CD4-positive, alpha-beta T cell treated with Interleukin-12 subunit alpha and Interleukin-12 subunit beta, for 1 hour (primary cell): ENCODE measurements at regions not wholly inside any gene's neighbourhood (a gene's known extent, or its start where the extent isn't known, plus 50 kb on each side); places are given as distances from the start of the nearest gene placed in this dataset.

Experiments
- DNase-seq: peaks from one replicate; pipeline ENCODE4 v3.0.0-alpha.2; 2020

GRCh38 chr6:11292594-11293236, 60.2 kb upstream of the NEDD9 start:
- DNase-seq = no peak

GRCh38 chr6:11292091-11292490, 59.6 kb upstream of the NEDD9 start:
- no peak for DNase-seq

GRCh38 chr6:11291582-11291981, 59.1 kb upstream of the NEDD9 start:
- no peak for DNase-seq

- no peak for DNase-seq
Observed at GRCh38 chr6:11290027-11290426, 57.6 kb upstream of the NEDD9 start.

- DNase-seq = no peak
Observed at GRCh38 chr6:11288065-11288464, 55.6 kb upstream of the NEDD9 start.

- no peak for DNase-seq
Observed at GRCh38 chr6:11284996-11285395, 52.5 kb upstream of the NEDD9 start.

GRCh38 chr6:11283629-11284028, 51.2 kb upstream of the NEDD9 start:
- no peak for DNase-seq

- no peak for DNase-seq
Observed at GRCh38 chr6:11282875-11283274, 50.4 kb upstream of the NEDD9 start.
